SK-N-DZ (cell line): ENCODE measurements at regions not wholly inside any gene's neighbourhood (a gene's known extent, or its start where the extent isn't known, plus 50 kb on each side); places are given as distances from the start of the nearest gene placed in this dataset.
A peak's percentile ranks its signal among the peaks of the same experiment; 100 is the strongest.
"Not testable (repeated sequence)": the region's sequence is repeated elsewhere in the genome, so short reads cannot be mapped to it uniquely, and the experiment has no call there.

ENCODE experiments used
- DNase-seq: peaks from one replicate; pipeline ENCODE4 v3.0.0-alpha.2; 2015; ENCODE audit warnings: low spot score

DNA sequence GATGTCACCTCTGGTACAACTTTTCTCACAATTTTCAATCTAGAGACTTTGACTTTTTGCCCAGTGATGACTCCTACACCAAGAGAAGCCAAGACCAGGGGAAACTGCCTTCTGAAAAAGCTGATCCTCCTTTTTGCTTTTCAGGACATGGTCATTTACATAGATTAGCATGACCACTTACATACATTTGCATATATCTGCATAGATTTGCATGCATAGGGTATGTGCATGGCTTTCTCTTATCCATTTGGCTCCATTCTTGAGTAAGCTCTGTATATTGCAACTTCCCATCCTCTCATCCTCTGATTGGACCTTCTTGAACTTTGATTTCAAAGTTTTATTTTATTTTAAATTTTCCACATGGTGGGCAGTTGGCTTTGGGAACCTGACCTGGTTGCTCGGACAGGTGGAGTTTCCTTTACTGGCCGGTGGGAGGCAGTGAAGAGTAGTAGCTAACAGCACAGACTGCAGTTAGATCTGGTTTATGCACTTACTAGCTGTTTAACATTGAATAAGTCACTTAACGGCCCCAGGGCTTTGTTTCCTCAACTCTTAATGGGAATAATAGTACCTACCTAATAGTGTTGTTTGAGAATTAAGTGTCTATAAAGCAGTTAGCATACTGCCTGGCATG lies 92.9 kb downstream of the GPR139 start:
- DNase-seq, result no peak

DNA sequence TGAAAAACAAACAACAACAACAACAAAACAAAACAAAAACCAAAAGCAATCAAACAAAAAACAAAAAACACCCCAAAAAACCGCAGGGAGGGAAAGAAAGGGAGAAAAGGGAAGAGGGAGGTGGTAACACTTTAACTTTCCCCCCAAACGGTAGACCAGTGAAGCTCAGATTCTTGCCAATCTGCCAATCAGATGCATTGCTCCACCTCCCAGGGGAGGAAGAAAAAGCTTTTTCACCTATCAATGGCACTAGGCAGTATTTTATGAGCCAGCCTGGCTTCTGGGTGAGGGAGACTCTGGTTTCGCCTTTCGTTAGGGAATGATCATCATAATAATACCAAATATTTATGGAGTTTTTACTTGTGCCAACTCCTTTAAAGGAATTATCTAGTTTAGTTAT lies 94.1 kb downstream of the GPR139 start:
- no peak for DNase-seq

DNA sequence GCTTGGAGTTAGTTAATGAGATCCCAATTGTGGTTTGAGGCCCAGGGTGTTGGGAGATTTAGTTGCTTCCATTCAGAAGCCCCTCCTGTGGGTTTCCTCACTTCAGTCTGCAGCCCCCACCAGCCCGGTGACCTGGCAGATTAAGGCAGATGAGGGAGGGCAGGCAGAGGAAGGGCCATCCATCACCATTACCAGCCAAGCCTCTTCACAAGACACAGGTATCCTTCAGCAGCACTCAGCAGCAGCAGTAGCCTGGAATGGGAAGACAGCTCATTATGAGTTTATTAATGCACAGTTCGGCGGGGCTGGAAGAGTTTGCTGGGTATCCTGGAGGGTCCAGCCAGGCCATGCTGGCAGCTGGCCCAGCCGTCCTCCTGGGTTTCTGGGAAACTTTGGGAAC lies 90.0 kb upstream of the GPRC5B start:
- peak; percentile 61 for DNase-seq

DNA sequence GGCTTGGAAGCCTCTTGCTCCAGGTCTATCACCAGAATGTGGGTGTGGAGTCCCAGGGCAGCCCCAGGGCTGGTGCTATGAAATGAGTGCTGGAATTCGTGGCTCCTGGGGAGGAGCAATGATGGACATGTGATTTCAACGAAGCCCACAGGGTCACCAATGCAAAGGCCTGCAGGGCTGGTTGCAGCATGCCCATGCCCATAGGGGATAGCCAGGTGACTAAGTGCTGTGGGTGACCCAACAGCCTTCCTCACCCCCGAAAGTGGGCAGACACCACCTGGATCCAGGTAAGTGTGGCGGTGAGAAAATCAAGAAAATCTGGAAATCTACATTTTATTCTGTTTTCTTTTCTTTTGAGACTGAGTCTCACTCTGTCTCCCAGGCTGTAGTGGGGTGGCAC lies 87.5 kb upstream of the GPRC5B start:
- DNase-seq, result no peak

DNA sequence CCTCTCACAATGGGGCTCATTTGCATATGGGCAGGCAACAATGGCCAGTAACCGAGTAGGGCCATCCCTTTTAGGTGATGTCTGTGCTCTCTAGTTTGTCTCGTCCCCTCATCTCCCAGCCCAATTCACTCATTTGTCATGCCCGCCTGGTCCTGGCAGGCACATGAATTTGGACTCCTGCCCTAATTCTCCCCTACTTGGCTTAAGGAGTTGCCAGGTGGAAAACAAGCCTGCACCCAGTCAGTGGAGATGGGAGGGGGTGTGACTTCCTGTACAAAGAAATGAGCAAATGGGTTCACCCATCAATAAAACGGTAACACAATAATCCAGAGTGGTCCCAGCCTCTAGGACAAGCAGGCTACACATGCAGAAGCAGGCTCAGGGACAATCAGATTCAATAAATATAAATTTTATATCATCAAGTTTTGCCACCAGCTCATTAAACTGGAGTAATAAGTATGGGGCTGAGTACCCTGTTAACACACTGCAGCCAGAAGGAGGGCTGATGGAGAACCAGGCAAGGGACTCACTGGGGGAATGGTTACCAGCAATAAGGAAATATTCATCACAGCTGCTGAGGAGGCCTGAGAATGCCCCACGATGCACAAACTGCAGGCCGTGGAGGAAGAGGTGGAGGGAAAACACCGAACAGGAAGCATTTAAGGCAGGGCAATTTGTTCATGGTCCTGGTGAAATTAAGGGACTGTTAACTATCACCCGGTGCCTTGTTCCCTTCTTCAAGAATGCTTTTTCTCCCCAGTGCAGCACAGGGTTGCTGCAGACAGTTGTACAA lies 84.4 kb upstream of the GPRC5B start:
- no peak for DNase-seq

DNA sequence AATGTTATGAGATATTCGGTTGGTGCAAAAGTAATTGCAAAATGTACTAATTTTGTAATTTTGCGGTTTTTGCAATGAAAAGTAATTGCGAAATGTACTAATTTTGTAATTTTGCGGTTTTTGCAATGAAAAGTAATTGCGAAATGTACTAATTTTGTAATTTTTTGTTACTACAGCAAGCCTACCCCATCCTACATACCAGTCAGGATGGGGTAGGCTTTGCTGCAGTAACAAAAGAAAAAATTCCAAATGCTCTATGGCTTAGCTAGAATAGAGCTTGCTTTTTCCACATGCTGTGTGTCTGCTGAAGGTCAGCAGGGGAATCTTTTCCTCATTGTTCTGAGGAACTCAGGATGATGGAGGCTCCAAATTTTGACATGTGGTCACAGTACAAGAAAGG lies 83.3 kb upstream of the GPRC5B start:
- no peak for DNase-seq

DNA sequence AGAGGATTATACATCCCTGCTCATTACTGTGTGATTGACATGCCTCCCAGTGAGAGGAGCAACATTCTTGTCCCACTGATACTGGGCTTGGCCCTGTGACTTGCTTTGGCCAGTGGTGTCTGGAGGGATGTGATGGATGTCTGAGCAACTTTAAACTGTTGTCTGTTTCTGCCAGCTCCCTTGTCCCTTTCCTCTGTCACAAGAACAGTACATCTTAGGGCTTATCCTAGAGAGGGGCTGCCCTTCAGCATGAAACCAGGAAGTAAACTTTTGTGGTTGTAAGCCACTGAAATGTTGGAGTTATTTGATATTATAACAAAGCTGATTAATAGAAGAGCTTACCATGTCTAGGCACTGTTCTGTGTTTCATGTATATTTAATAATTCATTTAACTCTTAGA lies 82.9 kb upstream of the GPRC5B start:
- no peak for DNase-seq

DNA sequence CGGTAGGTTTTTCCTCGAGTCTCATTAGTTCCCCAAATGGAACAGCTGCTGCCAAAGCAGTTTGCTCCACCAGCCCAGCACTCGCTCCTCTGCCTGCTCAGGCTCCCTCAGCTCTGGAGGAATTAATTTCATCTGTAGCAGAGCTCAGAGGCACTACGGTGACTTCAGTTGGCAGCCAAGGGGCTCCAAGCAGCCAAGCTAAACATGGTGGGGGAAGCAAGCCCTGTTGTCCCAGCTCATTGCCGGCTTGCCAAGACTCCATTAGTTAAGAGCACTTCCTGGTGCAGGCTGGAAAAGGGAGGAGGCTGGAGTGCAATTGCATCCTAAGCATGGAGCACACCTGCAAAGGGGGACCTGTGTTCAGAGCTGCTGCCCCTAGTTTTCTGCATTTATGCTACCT lies 78.7 kb upstream of the GPRC5B start:
- no peak for DNase-seq

DNA sequence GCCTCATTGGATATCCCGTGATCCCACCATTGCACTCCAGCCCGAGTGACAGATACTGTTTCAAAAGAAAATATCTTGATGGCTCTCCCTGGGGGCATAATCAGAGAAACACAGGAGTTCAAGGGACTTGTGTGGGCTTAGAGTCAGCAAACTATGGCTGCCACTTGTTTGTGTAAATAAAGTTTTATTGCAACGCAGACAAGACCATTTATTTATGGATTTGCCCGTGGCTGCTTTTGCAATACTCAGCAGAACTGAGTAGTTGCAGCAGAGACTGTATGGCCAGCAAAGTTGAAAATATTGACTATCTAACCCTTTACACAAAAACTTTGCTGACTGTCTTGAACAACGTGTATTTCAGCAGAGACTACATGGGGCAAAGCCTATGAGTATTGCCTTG lies 75.5 kb upstream of the GPRC5B start:
- no peak for DNase-seq

DNA sequence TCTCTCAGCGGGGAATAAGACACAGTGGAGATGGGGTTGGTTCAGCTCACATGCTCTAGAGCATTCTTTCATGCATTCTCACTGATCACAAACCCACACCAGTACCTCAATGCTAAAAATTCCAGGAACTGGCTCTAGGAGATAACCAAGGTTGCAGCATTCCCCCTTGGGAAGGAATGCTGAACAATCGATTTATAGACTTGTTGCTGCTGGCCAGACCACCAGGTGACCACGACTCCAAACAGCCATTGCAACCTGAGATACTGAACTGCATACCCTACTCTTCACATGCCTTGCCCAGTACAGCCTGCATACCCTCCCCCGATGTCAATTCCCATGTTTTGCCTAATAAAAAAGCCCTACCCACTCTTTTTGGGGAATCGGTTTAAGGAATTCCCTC lies 75.1 kb upstream of the GPRC5B start:
- no peak for DNase-seq

DNA sequence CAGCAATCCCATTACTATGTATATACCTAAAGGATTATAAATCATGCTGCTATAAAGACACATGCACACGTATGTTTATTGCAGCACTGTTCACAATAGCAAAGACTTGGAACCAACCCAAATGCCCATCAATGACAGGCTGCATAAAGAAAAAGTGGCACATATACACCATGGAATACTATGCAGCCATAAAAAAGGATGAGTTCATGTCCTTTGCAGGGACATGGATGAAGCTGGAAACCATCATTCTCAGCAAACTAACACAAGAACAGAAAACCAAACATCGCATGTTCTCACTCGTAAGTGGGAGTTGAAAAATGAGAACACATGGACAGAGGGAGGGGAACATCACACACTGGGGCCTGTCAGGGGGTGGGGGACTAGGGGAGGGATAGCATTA lies 71.2 kb upstream of the GPRC5B start:
- not testable (repeated sequence) for DNase-seq

DNA sequence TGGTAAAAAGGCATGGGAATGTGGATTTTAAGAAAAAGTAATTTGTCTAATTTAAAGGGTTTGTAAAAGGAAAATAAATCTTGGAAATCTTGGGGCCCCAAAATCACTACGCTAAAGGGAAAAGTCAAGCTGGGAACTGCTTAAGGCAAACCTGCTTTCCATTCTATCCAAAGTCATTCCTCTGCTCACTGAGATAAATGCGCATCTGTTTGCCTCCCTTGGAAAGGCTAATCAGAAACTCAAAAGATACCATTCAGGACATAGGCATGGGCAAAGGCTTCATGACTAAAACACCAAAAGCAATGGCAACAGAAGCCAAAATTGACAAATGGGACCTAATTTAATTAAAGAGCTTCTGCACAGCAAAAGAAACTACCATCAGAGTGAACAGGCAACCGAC lies 70.4 kb upstream of the GPRC5B start:
- not testable (repeated sequence) for DNase-seq

DNA sequence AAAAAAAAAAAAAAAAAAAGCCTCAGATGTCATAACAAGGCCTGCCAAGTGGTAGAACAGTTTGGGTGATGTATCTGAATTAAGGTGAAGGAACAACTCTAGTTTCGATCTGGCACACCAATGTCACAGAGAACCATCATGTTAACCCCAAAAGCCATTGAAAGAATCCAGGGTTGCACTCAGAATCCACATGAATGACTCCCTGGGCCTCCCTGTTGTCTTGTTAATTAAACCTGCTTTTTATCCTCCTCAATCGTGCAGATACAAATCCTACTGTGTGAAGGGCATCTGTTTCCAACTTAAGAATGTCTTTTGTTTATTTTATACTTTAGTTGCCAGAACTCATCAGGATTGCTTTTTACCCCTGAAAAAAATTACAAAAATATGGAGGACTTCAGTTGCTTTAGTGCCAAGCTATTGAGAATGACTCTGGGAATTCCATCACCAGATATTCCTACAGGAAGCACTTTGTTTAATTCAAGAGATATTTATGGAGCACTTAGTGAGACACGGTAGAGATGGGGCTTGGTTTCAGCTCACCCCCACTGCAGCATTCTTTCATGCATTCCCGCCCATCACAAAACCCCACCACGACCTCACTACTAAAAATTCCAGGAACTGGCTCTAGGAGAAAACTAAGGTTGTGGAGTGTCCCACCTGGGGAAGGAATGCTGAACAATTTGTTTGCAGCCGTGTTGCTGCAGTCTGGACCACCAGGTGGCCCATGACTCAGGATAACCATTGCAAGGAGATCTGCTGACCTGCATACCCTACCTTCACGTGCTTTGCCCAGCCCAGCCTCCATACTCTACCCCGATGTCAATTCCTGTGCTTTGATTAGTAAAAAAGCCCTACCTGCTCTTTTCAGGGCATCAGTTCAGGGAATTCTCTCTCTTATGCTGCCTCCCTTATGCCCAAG lies 63.8 kb upstream of the GPRC5B start:
- DNase-seq, result no peak

DNA sequence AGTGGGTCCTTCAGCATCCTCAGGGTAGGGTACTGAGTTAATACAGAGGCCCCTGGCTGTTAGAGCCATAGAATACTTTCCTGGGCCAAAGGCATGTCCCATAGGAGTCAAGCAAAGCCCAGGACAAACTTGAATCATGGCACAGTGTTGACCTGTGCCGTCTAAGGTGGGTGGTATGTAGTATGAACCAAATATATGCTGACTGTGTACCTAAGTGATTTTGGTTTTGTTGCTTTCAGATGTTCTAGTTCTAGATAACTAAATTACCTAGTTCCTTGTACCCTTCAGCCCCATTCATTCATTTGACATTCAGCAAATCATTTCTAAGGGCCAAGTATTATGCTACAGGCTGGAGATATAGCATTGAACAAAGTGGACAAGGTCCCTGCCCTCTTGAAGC lies 61.3 kb upstream of the GPRC5B start:
- DNase-seq, result no peak

DNA sequence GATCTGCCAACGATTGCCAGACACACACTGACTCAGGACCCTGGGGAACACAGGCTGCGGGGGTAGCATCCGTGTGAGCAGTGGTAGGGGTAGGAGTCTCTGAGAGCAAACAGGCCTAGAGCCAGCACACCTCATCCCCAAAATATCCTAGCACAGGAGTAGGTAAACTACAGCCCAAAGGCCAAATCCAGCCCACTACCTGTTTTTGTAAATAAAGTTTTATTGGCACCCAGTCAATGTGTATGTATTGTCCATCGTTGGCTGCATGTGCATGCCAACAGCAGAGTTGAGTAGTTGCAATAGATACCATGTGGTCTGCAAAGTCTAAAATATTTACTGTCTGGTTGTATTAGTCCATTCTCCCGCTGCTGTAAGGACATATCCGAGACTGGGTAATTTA lies 55.5 kb upstream of the GPRC5B start:
- no peak for DNase-seq

DNA sequence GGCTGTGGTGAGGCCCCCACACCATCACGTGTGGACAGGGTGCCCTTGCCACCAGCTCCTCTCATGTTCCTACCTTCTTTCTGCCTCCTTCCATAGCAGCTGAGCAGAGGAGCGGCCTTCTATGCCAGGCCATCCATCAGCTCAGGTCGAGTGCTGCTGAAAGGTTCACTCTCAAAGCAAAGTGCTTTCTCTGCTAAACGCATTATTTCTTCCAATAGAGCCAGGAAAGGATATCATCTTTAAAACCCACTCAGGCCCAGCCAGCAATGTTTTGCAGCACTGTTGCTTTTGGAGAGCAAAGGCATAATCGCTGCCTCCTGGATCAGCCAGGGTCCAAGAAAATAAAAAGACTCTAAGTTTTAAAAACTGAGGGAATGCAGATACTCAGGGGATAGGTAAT lies 54.9 kb upstream of the GPRC5B start:
- DNase-seq, result no peak

DNA sequence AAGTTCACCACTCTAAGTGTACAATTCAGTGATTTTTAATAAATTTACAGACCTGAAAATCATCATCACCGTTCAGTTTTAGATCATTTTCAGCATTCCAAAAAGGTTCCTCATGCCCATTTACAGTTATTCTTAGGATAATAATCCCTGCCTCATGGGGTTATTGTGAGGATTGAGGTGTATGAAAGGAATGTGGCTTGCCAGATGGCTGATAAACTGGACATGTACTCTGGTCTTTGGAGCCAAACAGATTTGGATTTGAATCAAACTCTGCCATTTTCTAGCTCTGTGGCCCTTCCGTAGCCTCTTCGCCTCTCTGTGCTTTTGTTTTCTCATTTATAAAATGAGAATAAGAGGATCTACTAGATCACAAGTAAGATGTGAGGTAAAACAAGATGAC lies 53.9 kb upstream of the GPRC5B start:
- DNase-seq, result no peak

DNA sequence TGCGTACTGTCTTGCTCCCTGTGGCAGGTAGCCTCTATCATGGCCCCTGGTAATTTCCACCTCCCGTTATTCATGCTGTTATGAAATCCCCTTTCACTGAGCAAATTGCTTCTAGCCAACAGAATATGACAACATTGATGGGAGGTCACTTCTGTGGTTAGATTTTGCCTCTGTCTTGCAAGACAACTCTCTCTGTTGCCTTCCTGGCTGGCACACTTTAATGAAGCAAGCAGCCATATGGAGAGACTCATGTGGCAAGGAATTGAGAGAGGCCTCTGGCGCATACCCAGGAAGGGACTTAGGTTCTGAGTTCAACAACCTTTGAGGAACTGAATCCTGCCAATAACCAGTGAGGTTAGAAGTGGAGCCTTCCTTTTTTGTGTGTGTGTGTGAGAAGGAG lies 51.8 kb upstream of the GPRC5B start:
- DNase-seq, result no peak

DNA sequence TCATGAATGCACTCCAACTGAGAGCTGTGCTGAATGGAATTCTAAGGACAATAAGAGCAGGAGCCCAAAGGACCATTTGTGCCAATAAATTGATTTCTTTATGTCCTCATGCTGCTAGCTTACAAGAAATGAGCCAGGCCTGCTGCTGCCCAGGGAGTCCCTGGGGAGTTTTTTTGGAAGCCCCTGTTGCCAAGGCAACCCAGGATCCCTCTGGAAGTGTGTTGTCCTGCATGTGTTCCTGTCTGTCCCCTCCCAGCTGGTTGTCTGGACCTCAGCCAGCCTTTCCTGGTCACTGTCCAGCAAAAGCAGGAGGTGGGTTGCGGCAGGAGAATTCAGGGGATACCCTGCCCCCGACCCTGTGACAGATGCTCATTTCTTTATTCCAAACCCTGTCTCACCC lies 51.0 kb upstream of the GPRC5B start:
- DNase-seq, result peak; percentile 62
